Common myeloid progenitor, CD34-positive (primary cell): ENCODE measurements at regions not wholly inside any gene's neighbourhood (a gene's known extent, or its start where the extent isn't known, plus 50 kb on each side); places are given as distances from the start of the nearest gene placed in this dataset.

Experiments
- CTCF ChIA-PET: fragments of 350-600 bp; sonication (Branson Sonifier 250); formaldehyde crosslinking; loops from one replicate; lab custom pipeline; 2021; ENCODE audit warnings: antibody characterized with exemption; lab: Charles Lee
- POLR2A ChIA-PET: fragments of 350-600 bp; sonication (Branson Sonifier 250); formaldehyde crosslinking; loops from one replicate; lab custom pipeline; 2021; ENCODE audit warnings: antibody characterized with exemption; lab: Charles Lee
- DNase-seq, 3 donors: peaks; one replicate each; pipeline versions ENCODE4 v3.0.0 to v3.0.0-alpha.2; 2013
- H3K27ac ChIP-seq, 2 experiments: 1 replicate in 1 of 2; 2 replicates in 1 of 2; pipeline ENCODE4 v1.7.0; 2013; ENCODE audit warnings: inconsistent platforms in 2 of 2, low read length in 2 of 2, mild to moderate bottlenecking in 2 of 2, low read depth in 1 of 2, moderate library complexity in 1 of 2; ENCODE audit not compliant: severe bottlenecking in 2 of 2, insufficient read depth in 1 of 2, poor library complexity in 1 of 2
- H3K27me3 ChIP-seq, 5 experiments: replicated peaks in 2 of 5; 1 replicate in 3 of 5; 2 replicates in 2 of 5; pipeline versions ENCODE4 v1.6.1 to v1.7.0; 2013; ENCODE audit warnings: low read length in 4 of 5, mild to moderate bottlenecking in 2 of 5, moderate library complexity in 2 of 5, inconsistent platforms in 1 of 5; ENCODE audit not compliant: insufficient read depth in 5 of 5, control insufficient read depth in 4 of 5
- H3K36me3 ChIP-seq, 4 experiments: 1 replicate in 2 of 4; 2 replicates in 2 of 4; pipeline versions ENCODE4 v1.6.1 to v1.7.0; 2013; ENCODE audit warnings: low read length in 3 of 4, control low read depth in 1 of 4, mild to moderate bottlenecking in 1 of 4; ENCODE audit not compliant: control insufficient read depth in 4 of 4, insufficient read depth in 4 of 4
- H3K4me1 ChIP-seq, 4 experiments: 1 replicate in 3 of 4; 2 replicates in 1 of 4; pipeline versions ENCODE4 v1.6.1 to v1.7.1; 2013; ENCODE audit warnings: low read length in 3 of 4, mild to moderate bottlenecking in 3 of 4, control low read depth in 1 of 4, inconsistent platforms in 1 of 4, moderate library complexity in 1 of 4; ENCODE audit not compliant: control insufficient read depth in 4 of 4, insufficient read depth in 4 of 4; ENCODE audit errors: control extremely low read depth in 1 of 4
- H3K4me3 ChIP-seq, 7 experiments: 1 replicate in 4 of 7; 2 replicates in 3 of 7; pipeline versions ENCODE4 v1.5.1 to v1.7.0; 2013; ENCODE audit warnings: mild to moderate bottlenecking in 7 of 7, low read length in 6 of 7, moderate library complexity in 6 of 7, inconsistent platforms in 2 of 7, low read depth in 2 of 7, control low read depth in 1 of 7; ENCODE audit not compliant: insufficient read depth in 4 of 7, control insufficient read depth in 1 of 7; ENCODE audit errors: extremely low read depth in 1 of 7
- H3K9me3 ChIP-seq, 5 experiments: 1 replicate in 4 of 5; 2 replicates in 1 of 5; pipeline versions ENCODE4 v1.6.1 to v1.7.1; 2013; ENCODE audit warnings: low read length in 4 of 5, mild to moderate bottlenecking in 2 of 5, inconsistent platforms in 1 of 5, low read depth in 1 of 5, moderate library complexity in 1 of 5; ENCODE audit not compliant: control insufficient read depth in 4 of 5, insufficient read depth in 2 of 5; ENCODE audit errors: control extremely low read depth in 1 of 5
- WGBS: methylation state at CpG from one replicate; pipeline ENCODE4 v1.1.5; 2013; ENCODE audit not compliant: insufficient coverage; 5-methylcytosine and 5-hydroxymethylcytosine counted together

- Histone ChIP-seq H3K4me3 (no peak overlapping the region), H3K27me3 (no peaks in the 10 kb centered on the region), H3K9me3 (peaks cover 0 to 2% (median 0%) of the 10 kb centered on the region in 5 experiments), H3K4me1 (no peaks in the 10 kb centered on the region), H3K36me3 (no peaks in the 10 kb centered on the region), H3K27ac (no peak overlapping the region)
- peak in 1 of 3 donors; percentile 0 for DNase-seq
- CTCF ChIA-PET: no interaction called here
- POLR2A ChIA-PET: no interaction called here
Measured at GRCh38 chr5:10173716-10174115, 76.0 kb downstream of the ATPSCKMT start.

- Histone ChIP-seq H3K9me3 (peaks cover 0 to 2% (median 0%) of the 10 kb centered on the region in 5 experiments), H3K27me3 (peaks cover 0 to 2% (median 0%) of the 10 kb centered on the region in 5 experiments), H3K4me1 (no peaks in the 10 kb centered on the region), H3K27ac (no peak overlapping the region), H3K4me3 (no peak overlapping the region), H3K36me3 (no peaks in the 10 kb centered on the region)
- WGBS: 64% methylated on average over 1 of the region's 1 CpG
- ChIA-PET CTCF (interaction anchor here (0.6 kb wide), 2 partner anchors 24 to 417 kb away, joined by 3 read pairs; no protein-coding TSS in a partner anchor), POLR2A (interaction anchor here (0.6 kb wide), 1 partner anchor 113 kb away, joined by 4 read pairs; no protein-coding TSS in a partner anchor)
- DNase-seq: no peak
Measured at GRCh38 chr5:10172247-10172646, 77.4 kb downstream of the ATPSCKMT start.

- ChIA-PET POLR2A (no interaction called here), CTCF (no interaction called here)
- no peak overlapping the region for H3K4me3 ChIP-seq
- peak; percentile 1 to 36 (median 5) for DNase-seq
- H3K27ac ChIP-seq: no peak overlapping the region
- peaks cover 0 to 6% (median 3%) of the 10 kb centered on the region in 5 experiments for H3K9me3 ChIP-seq
- 91% methylated on average over 6 of the region's 6 CpGs for WGBS
- peaks cover 0 to 2% (median 0%) of the 10 kb centered on the region in 5 experiments for H3K27me3 ChIP-seq
- no peaks in the 10 kb centered on the region for H3K4me1 ChIP-seq
- H3K36me3 ChIP-seq: no peaks in the 10 kb centered on the region
Measured at GRCh38 chr5:10169359-10169758, 80.3 kb downstream of the ATPSCKMT start.

- ChIA-PET CTCF (no interaction called here), POLR2A (interaction anchor here (0.6 kb wide), 1 partner anchor 233 kb away, joined by 3 read pairs; no protein-coding TSS in a partner anchor)
- DNase-seq: no peak
- H3K9me3 ChIP-seq: peaks cover 0 to 6% (median 3%) of the 10 kb centered on the region in 5 experiments
- 87% methylated on average over 8 of the region's 8 CpGs for WGBS
- H3K36me3 ChIP-seq: no peaks in the 10 kb centered on the region
- H3K27ac ChIP-seq: no peak overlapping the region
- H3K4me3 ChIP-seq: no peak overlapping the region
- H3K27me3 ChIP-seq: peaks cover 0 to 2% (median 0%) of the 10 kb centered on the region in 5 experiments
- no peaks in the 10 kb centered on the region for H3K4me1 ChIP-seq
Measured at GRCh38 chr5:10168254-10168653, 81.4 kb downstream of the ATPSCKMT start.

GRCh38 chr5:10167806-10168205, 81.9 kb downstream of the ATPSCKMT start:
- no peak overlapping the region for H3K4me3 ChIP-seq
- H3K27ac ChIP-seq: no peak overlapping the region
- H3K4me1 ChIP-seq: no peaks in the 10 kb centered on the region
- 100% methylated on average over 1 of the region's 1 CpG for WGBS
- ChIA-PET CTCF (no interaction called here), POLR2A (no interaction called here)
- H3K9me3 ChIP-seq: peaks cover 0 to 6% (median 3%) of the 10 kb centered on the region in 5 experiments
- H3K36me3 ChIP-seq: no peaks in the 10 kb centered on the region
- DNase-seq: no peak
- peaks cover 0 to 2% (median 0%) of the 10 kb centered on the region in 5 experiments for H3K27me3 ChIP-seq

- 100% methylated on average over 1 of the region's 1 CpG for WGBS
- ChIA-PET CTCF (no interaction called here), POLR2A (no interaction called here)
- Histone ChIP-seq H3K9me3 (peaks cover 0 to 6% (median 3%) of the 10 kb centered on the region in 5 experiments), H3K27me3 (peaks cover 0 to 8% (median 0%) of the 10 kb centered on the region in 5 experiments), H3K36me3 (no peaks in the 10 kb centered on the region), H3K4me1 (no peaks in the 10 kb centered on the region), H3K4me3 (no peak overlapping the region), H3K27ac (no peak overlapping the region)
- no peak for DNase-seq
Measured at GRCh38 chr5:10166392-10166791, 83.3 kb downstream of the ATPSCKMT start.

GRCh38 chr5:10162468-10162867, 87.2 kb downstream of the ATPSCKMT start:
- 54% methylated on average over 4 of the region's 5 CpGs for WGBS
- ChIA-PET CTCF (no interaction called here), POLR2A (no interaction called here)

More at GRCh38 chr5:10162468-10162867, 87.2 kb downstream of the ATPSCKMT start:
- no peak for DNase-seq
- H3K4me1 ChIP-seq: no peaks in the 10 kb centered on the region
- H3K4me3 ChIP-seq: no peak overlapping the region
- H3K27me3 ChIP-seq: peaks cover 0 to 10% (median 0%) of the 10 kb centered on the region in 5 experiments
- H3K27ac ChIP-seq: no peak overlapping the region
- H3K9me3 ChIP-seq: peaks cover 0 to 4% (median 3%) of the 10 kb centered on the region in 5 experiments
- no peaks in the 10 kb centered on the region for H3K36me3 ChIP-seq
